ENCODE measurements at regions not wholly inside any gene's neighbourhood (a gene's known extent, or its start where the extent isn't known, plus 50 kb on each side); places are given as distances from the start of the nearest gene placed in this dataset.

GRCh38 chr16:85545227-85545818, 67.8 kb upstream of the GSE1 start:
- DNase-seq = no peak

GRCh38 chr16:85546585-85547447, 66.3 kb upstream of the GSE1 start:
- no peak for DNase-seq

GRCh38 chr16:85548375-85548774, 64.7 kb upstream of the GSE1 start:
- DNase-seq = no peak

DNA sequence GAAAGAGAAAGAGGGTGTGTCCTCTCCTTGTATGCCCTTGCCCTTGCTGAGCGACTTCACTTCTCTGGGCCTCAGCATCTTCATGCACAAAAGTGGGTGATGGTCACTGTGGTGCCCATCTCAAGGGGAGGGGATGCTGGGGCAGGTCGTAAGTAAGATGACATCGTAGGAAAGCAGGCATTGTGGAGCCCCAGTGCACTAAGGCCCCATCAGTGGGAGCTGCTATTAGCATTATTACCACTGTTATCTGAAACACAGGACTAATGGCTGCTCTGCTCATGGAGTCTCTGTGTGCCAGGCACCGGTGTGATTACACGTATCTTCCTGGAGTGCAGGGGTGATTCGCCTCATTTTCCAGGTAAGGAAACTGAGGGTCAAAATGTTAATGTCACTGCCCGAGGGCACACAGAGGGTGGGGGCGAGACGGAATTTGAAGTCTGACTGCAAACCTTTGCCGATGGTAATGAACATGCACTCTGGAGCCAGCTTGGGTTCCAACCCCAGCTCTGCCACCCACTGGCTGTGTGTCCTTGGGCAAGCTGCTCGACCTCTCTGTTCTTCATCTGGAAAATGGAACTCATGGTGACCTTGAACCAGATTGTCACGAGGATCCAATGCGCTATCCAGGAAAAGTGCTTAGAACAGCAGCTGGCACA, 63.2 kb upstream of the GSE1 start:
- no peak for DNase-seq

DNA sequence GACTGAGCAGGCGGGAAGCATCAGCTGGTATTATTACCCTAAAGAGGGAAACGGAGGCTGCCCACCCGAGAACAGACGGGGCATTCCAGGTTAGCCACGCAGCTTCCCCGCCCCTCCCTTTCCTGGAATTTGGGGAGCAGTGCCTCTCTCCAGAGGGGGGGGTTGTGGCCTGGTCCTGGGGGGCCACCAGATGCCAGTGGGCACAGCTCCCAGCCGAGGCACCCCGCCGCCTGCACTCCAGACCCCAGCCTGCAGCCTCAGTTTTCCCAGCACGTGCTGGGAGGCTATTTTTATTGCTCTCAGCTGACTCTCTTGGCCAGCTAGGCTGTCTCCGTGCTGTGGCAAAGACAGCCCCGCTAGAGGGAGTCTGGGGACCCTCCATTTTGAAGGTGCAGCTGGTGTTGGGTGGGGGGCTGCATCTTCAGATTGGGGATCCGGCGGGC, 62.7 kb upstream of the GSE1 start:
- peak in 1 of 56 donors; percentile 7 for DNase-seq

DNA sequence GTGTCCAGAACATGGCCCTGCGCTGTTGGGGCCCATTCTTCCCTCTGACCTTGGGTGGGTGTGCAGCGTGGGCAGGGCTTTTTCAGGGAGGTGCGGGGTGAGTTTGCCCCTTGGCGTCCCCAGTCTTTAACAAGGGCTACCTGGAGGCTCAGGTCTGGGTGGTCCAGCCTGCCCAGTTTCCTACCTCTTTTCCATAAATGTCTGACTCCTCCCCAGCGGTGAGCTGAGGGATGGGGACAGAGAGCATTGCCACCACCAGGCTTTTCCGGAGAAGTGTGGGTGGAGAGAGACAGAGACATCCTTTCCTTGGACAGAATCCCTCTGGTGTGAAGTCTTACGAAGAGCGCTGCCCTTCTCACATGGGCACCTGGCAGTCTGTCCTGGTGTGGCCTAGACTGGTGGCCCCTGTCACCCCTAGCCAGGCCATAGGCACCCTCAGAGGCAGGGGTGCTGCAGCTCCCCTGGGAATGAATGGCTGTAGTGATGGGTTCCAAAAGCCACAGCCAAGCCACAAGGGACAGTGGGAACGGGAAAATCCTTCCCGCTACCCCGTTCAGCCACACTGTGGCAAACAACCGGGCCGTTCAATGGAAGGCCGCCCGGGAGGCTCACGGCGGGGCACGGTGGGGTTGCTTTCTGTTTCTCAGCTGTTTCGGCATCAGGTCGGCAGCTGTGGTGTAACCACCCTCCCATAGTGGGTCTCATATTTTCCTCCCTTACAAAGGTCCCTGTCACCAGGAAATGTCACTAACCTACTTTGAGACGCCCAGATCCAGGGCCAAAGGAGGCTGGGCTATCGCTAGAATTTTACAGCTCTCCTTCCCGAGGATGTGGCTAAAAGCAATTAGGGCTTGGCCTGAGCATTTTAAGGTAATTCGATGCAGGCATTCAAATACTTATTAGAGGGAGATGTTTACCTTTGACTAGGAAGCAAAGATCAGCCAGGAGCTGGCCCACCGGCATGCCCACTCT, 61.9 kb upstream of the GSE1 start:
- no peak for DNase-seq

DNA sequence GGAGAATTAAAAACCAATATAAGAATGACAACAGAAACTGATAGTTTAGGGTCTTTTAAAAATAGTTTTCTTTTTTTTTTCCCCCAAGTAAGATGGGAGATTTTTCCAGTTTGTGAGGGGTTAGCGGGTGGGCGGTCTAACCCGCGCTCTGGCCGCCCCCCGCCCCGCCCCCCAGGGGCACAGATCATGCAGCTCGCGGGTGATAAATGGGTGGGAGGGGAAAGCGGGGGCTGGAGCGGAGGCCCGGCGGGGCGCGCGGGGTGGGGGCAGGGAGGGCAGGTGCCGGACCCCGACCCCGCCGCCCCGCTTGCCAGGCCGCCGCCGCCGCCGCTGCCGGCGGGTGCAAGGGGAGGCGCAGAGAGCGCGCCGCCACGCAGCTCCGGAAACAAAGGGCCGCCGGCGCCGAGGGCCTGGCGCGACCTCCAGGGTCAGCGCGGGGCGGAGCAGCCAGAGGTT, 60.1 kb upstream of the GSE1 start:
- DNase-seq = no peak

DNA sequence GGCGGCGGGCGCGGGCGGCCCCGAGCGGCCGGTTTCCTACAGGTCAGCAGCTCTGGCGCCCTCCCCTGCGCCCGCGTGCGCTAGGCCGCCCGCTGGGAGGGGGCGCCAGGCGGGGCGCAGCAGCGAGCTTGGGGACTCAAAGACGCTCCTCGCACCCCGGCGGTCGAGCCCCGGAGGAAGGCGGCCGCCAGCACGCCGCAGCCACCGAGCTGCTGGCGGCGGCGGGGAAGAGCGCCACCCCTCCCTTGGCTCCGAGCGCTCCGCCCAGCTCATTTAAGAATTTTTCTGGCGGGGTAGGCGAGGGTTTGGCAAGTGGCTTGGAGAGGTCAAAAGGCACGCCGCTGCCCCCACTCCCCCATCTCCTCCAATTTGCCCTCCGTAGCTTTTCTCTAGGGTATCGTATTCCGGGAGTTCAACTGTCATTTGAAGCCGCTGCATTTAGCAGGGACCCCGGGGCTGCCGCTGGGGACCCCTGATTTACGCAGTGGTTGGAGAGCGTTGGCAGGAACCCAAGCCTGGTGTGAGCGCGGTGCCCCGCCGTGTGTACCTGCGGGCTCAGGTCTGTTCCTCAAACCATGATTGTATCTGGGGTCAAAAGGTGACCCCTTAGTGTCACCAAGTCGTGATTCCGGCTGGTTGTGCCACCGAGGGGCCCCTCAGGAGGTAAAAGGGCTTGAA, 59.5 kb upstream of the GSE1 start:
- DNase-seq = peak in 16 of 56 donors; percentile 7 to 68 (median 38)

DNA sequence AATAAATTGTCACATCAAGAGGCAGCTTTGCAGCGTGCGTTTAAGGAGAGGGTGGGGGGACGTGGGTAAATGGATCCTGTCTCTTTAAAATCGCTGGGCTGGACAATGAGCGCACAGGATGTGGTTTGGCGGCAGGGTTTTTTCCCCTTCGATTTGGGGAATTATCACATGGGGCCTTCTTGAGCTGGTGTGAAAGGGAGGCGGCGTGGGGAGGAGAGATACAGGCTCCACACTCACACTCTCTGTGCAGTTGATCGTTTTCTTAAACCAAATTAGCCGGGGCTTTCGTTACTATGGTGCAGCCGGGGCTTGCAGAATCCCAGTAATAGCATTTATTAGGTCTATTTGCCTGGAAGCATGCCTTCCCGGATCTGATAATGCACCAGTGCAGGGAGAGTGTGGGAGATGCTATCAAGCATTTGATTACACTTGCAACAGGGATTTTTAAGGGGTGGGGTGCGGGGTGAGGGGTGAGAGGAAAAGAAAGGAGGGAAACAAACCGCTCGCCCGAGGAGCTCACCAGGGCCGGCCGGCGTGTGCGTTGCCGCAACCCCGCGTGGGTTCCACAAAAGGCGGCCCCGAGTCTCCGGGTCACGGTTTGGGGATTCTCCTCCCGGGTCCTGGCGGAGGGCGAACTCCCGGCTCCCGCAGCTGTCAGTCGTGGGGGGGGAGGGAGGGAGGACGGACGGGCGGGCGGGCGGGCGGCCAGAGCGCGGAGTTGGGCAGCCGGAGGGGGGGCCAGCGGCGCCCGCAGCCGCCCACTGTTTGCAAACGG, 58.8 kb upstream of the GSE1 start:
- DNase-seq = peak in 40 of 56 donors; percentile 8 to 72 (median 39)

DNA sequence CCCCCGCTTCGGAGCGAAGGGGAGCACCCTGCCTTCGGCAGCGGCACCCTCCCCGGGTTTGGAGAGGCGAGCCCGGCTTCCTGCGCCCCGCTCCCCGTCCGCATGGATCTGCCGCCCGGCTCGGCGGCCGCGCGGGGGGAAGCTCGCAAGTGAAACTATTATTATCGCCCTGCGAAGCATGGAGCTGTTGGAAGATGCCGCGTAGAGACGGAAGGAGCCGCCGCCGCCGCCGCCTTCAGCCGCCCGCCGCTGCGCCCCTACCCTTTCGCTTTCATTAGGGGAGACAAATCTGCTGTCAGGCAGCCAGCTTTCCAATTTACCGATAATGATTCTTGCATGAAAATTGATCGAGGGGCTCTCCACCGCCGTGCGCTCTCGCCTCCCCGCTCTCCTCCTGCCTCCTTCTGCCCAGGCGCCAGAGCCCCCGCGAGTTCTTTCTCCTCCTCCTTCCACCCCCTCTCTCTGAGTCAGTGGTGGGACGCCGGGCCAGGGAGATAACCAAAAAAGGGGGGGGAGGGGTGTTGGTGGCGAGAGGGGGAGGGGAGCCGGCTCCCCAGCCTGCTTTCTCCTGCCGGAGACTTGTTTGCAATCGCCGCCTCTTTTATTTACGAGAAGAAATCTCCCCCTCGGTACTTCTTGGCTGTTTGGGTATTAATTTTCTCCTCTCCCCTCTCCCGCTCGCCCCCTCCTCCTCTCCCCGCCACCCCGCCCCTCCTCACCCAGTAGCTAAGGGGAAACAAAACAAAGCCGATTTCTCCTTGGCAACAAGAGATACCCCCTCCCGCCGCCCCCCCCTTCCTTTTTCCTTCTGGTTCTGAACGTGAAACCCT, 58.0 kb upstream of the GSE1 start:
- DNase-seq = peak in 25 of 56 donors; percentile 22 to 61 (median 46)

DNA sequence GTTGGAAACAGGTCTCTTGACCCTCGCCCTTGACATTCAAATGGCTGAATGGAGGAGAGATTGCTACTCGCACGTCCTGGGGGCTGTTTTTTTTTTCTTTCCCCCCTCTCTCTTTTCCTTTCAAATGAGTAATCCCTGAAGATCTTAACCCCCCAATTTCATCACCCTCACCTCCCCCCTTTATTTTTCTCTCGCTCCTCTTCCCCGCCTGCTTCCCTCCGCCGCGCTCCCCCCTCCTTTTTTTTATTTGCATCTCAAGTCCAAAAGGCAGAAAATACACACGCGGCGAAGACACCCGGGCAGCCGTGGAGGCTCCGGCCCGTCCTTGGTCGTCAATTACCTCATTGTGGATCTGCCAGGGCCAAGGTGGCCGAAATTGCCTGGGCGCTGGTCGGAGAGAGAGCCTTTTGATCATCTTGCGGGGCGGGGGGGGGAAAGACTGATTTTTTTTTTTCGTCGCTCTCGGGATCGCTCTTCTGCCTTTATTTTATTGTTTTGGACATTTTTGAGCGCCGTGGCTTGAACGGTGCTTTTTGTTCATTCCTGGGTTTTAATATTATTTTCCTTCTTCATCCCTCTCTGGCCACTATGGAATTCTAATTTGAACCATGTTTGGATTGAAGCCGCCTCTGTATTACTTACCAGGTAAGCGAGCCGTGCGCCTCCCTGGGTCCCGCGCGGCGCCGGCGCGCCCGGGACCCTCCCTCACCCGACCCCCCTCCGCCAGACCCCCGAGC, 57.2 kb upstream of the GSE1 start:
- DNase-seq = peak in 5 of 56 donors; percentile 7 to 30 (median 24)

- peak in 9 of 56 donors; percentile 13 to 43 (median 34) for DNase-seq
These were observed 56.6 kb upstream of the GSE1 start for GRCh38 chr16:85556456-85557082.

- peak in 10 of 56 donors; percentile 16 to 53 (median 30) for DNase-seq
These were observed 55.8 kb upstream of the GSE1 start for GRCh38 chr16:85557083-85557970.

GRCh38 chr16:85557971-85558657, 55.0 kb upstream of the GSE1 start:
- no peak for DNase-seq

DNA sequence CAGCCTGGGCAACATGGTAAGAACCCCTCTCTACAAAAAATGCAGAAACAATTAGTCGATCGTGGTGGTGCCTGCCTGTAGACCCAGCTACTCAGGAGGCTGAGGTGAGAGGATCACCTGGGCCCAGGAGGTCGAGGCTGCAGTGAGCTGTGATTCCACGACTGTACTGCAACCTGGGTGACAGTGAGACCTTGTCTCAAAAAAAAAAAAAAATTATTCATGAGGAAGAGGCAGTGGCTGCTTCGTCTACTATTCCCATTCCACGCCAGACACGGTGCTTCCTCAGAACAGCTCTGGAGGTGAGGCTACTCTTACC, 52.2 kb upstream of the GSE1 start:
- DNase-seq = no peak
